LNCaP clone FGC (cell line): ENCODE measurements at regions not wholly inside any gene's neighbourhood (a gene's known extent, or its start where the extent isn't known, plus 50 kb on each side); places are given as distances from the start of the nearest gene placed in this dataset.
"Not testable (repeated sequence)": the region's sequence is repeated elsewhere in the genome, so short reads cannot be mapped to it uniquely, and the experiment has no call there.

Experiments used
- DNase-seq: peaks from one replicate; pipeline ENCODE4 v3.0.0-alpha.2; 2011; ENCODE audit warnings: low read depth
- H3K4me3 ChIP-seq: 2 replicates; pipeline ENCODE4 v1.5.1; 2011; ENCODE audit warnings: mild to moderate bottlenecking, low read depth, low read length, control low read depth
- TF ChIP-seq, protein P1 (sequence below): IDR thresholded peaks from 2 replicates; pipeline ENCODE4 v1.5.1; 2012; ENCODE audit warnings: mild to moderate bottlenecking; ENCODE audit not compliant: control insufficient read depth, insufficient read depth; ENCODE audit errors: extremely low read depth

DNA sequence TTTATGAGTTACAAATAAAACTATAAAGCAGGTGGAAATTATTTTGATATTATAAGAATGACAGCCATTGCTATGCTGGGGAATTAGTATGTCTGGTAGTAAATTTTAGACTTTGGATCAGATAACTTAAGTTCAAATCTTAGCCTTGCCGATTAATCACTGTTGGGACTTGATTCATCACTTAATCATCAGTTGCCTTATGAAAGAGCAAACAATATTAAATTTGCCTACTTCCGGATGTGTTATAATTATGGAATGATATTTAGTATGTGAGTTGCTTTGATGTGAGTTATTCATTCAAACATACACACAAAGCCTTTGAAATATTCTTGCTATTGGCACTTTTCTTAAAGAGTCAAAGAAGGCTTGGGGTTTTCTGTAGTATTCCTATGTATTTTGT, 717.7 kb downstream of the BRINP1 start:
- TF ChIP-seq, protein P1, sequence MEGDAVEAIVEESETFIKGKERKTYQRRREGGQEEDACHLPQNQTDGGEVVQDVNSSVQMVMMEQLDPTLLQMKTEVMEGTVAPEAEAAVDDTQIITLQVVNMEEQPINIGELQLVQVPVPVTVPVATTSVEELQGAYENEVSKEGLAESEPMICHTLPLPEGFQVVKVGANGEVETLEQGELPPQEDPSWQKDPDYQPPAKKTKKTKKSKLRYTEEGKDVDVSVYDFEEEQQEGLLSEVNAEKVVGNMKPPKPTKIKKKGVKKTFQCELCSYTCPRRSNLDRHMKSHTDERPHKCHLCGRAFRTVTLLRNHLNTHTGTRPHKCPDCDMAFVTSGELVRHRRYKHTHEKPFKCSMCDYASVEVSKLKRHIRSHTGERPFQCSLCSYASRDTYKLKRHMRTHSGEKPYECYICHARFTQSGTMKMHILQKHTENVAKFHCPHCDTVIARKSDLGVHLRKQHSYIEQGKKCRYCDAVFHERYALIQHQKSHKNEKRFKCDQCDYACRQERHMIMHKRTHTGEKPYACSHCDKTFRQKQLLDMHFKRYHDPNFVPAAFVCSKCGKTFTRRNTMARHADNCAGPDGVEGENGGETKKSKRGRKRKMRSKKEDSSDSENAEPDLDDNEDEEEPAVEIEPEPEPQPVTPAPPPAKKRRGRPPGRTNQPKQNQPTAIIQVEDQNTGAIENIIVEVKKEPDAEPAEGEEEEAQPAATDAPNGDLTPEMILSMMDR: no peak
- no peak overlapping the region for H3K4me3 ChIP-seq
- DNase-seq: no peak

DNA sequence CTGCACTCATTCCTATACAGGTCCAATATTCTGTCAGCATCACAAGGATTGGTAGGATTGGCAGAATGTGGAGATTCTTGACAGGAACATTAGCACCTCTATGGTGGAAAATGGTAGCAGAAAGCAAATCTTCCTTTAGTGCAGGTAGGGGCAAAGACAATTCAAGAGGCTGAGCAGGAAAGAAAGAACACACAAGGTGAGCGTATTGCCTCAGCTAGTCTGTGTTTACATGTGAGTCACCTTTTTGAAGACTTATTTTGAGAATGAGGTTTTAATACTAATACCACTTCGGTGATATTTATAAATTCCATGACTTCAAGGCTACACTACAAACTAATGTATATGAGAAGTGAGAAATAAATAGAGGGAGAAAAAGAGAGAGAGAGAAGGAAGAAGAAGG, 717.0 kb downstream of the BRINP1 start:
- TF ChIP-seq, protein P1: no peak
- no peak overlapping the region for H3K4me3 ChIP-seq
- no peak for DNase-seq

DNA sequence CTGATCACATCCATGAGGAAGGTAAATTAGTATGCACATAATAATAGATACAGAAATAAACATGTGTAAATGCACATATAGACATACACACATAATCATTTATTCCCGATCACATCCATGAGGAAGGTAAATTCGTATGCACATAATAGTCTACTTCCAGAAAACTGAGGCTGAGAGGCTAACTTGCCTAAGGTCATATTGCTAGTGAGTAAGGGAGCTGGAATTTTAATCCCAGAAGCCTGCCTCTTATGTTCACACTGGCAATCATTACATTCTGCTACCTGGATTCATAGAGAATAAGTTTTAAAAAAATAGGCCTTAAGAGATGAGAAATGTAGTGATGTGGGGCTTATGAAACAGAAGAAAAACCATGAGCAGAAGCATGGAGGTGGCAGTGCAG, 716.3 kb downstream of the BRINP1 start:
- TF ChIP-seq, protein P1: no peak
- no peak for DNase-seq
- no peak overlapping the region for H3K4me3 ChIP-seq

DNA sequence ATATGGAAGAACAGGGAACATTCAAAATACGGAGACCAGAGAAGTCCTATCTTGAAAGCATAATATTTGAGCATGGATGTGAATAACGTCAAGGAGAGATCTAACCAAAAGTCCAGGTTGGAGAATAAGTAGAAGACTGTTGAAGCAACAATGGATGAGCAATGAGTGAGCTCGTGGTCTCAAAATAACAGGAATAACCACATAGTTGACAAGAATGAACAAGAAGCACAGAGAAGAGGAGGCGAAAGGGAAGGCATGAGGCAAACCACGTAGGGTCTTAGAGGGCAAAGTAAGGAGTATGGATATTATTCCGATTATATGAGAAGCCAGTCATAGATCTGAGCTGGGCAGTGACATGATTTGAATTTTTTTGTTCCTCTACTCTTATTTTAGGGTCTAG, 710.2 kb downstream of the BRINP1 start:
- no peak for DNase-seq
- TF ChIP-seq, protein P1: no peak
- H3K4me3 ChIP-seq: no peak overlapping the region

DNA sequence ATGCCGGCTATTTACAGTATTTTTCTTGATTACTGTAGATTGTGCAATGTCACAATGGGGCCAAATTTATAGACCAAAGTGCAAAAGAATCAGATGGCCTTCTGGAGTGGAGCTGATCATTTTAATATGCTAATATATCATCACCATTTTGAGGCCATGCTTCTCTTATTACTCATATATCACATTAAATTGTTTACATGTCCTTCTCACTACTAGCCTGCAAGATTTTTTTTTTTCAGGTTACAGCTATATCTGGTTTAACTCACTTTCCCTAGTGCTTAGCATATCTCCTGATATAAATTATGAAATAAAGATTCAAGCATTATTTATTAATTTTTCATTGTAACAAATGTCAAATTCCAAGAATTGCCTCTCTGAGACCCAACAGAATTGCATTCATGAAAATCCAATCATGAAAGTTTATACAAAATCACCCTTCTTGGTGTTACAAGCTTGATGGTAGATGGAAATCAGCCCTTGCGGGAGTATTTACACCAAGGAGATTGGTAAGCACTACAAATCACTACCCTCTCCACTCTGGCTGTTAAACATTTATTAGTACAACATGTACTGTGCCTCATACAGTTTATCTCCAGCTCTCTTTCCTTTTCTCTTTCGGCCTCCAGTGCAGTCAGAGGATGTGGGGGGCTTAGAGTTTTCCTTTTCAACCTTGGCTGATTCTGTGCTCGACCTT, 703.9 kb downstream of the BRINP1 start:
- no peak overlapping the region for H3K4me3 ChIP-seq
- TF ChIP-seq, protein P1: no peak
- DNase-seq: no peak

DNA sequence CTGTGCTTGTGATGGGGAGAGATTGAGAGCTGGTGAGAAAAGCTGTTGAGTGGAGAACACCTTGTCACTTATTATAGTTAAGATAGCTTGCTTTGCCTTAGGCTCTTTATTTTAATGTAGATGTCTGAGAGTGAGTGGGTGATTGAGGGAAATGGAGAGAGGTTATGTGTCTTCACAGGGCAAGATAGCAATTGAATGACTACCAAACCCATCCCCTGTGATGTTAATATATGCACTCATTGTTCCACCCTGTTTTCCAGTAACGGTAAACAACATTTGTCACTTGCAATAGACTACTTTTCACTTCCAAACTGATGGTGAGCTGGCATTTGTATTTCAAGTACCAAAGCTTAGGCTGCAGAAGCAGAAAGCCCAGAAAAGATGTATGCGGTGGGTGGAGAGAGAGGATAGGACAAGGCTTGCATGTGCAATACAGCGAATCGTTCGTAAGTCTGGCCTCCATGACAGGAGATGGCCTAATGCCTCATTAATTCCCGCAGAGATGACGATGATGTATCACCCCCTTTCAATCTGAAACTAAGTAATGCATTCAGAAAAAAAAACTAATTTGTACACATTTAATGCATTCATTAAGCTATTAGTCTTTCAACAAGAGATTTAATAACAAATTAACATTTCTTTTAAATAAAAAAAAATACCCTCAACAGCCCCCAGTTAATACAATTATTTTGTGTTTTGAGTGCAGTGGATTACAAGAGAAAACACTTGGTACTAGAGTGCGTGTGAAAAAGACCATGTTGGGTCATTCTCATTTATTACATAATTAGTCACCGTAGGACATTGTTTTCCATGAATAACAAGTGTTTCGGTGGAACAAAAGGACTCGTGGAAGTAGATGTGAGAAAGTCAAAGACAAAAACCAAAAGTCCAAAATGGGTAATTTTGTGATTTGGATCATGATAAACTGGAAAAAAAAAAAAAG, 699.0 kb downstream of the BRINP1 start:
- TF ChIP-seq, protein P1: no peak
- no peak for DNase-seq
- H3K4me3 ChIP-seq: no peak overlapping the region

DNA sequence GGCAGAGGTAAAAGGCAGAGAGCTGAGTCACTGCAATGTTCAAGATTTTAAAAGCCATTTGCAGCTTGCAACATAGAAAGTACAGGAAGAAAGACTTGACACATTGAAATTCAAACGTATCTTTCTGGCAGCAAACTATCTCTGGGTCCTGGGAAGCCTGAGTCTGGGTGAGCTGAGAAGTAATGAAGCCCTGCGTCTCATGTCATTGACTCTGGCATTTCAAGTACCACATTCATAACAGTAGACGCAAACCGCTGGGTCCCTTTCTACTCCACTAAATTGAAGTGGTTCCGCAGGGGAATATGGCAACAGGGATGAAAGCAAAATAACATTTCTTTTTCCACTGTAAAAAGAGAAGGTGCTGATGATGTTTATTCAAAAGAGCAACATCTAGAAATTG, 694.3 kb downstream of the BRINP1 start:
- TF ChIP-seq, protein P1: no peak
- no peak for DNase-seq
- no peak overlapping the region for H3K4me3 ChIP-seq

DNA sequence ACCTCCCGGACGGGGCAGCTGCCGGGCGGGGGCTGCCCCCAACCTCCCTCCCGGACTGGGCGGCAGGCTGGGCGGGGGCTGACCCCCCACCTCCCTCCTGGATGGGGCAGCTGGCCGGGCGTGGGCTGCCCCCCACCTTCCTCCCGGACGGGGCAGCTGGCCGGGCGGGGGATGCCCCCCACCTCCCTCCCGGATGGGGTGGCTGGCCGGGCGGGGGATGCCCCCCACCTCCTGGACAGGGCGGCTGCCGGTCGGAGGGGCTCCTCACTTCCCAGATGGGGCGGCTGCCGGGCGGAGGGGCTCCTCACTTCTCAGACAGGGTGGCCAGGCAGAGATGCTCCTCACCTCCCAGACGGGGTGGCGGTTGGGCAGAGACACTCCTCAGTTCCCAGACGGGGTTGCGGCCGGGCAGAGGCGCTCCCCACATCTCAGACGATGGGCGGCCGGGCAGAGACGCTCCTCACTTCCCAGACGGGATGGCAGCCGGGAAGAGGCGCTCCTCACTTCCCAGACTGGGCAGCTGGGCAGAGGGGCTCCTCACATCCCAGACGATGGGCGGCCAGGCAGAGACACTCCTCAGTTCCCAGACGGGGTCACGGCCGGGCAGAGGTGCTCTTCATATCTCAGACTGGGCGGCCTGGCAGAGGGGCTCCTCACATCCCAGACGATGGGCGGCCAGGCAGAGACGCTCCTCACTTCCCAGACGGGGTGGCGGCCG, 691.1 kb downstream of the BRINP1 start:
- H3K4me3 ChIP-seq, DNase-seq: not testable (repeated sequence)
